Esophagus mucosa (tissue), 1 donor: ENCODE measurements at regions not wholly inside any gene's neighbourhood (a gene's known extent, or its start where the extent isn't known, plus 50 kb on each side); places are given as distances from the start of the nearest gene placed in this dataset.
A peak's percentile ranks its signal among the peaks of the same experiment; 100 is the strongest.

Experiments
- ATAC-seq: fragments of 200-7000 bp; cut with Tn5 transposase; one replicate; pipeline ENCODE4 v1.9.1; 2020
- donor health status: DM: yes; HTN: yes; CAD: no.

GRCh38 chrX:78213331-78213730, 73.9 kb upstream of the TAF9B start:
- no peak for ATAC-seq

- ATAC-seq: peak; percentile 38
Observed at GRCh38 chrX:78199851-78200250, 60.4 kb upstream of the TAF9B start.
